Transverse colon (tissue), 4 donors: ENCODE measurements at regions not wholly inside any gene's neighbourhood (a gene's known extent, or its start where the extent isn't known, plus 50 kb on each side); places are given as distances from the start of the nearest gene placed in this dataset.

Experiments used
- DNase-seq: peaks from one replicate; pipeline ENCODE4 v3.0.0-alpha.2; 2019
- H3K27ac ChIP-seq, 4 donors: fragments of 200-600 bp; sonication (generic); 2 replicates each; pipeline ENCODE4 v1.5.1; 2016 to 2018; ENCODE audit warnings: inconsistent platforms in 4 of 4
- H3K27me3 ChIP-seq: fragments of 200-600 bp; sonication (generic); 2 replicates; pipeline ENCODE4 v1.5.1; 2017; ENCODE audit warnings: inconsistent platforms
- H3K36me3 ChIP-seq, 4 donors: fragments of 200-600 bp; sonication (generic); 2 replicates each; pipeline ENCODE4 v1.5.1; 2017 to 2019; ENCODE audit warnings: inconsistent platforms in 4 of 4
- H3K4me1 ChIP-seq, 4 donors: fragments of 200-600 bp; sonication (generic); 2 replicates each; pipeline ENCODE4 v1.5.1; 2017 to 2020; ENCODE audit warnings: inconsistent platforms in 4 of 4
- H3K4me3 ChIP-seq, 4 donors: fragments of 200-600 bp; sonication (generic); 1 replicate in 1 of 4; 2 replicates in 3 of 4; pipeline versions ENCODE4 v1.5.1 to v1.6.1; 2017 to 2019; ENCODE audit warnings: inconsistent platforms in 4 of 4
- H3K9me3 ChIP-seq, 2 donors: fragments of 200-600 bp; sonication (generic); 2 replicates each; pipeline ENCODE4 v1.5.1; 2017 to 2019; ENCODE audit warnings: inconsistent platforms in 2 of 2
- EP300 ChIP-seq: sonication (generic); formaldehyde crosslinking; IDR thresholded peaks from one replicate; pipeline ENCODE4 v1.6.1; 2017; ENCODE audit warnings: antibody characterized with exemption, low read depth
- POLR2A ChIP-seq: fragments of 450-650 bp; IDR thresholded peaks from one replicate; pipeline ENCODE4 v1.6.1; 2016; ENCODE audit warnings: antibody characterized with exemption, mild to moderate bottlenecking, moderate library complexity
- POLR2AphosphoS5 ChIP-seq, 3 donors: sonication (generic); formaldehyde crosslinking; IDR thresholded peaks; one replicate each; pipeline ENCODE4 v1.6.1; 2016; ENCODE audit warnings: antibody characterized with exemption in 3 of 3
- WGBS, 2 donors: methylation state at CpG; one replicate each; pipeline ENCODE4 v1.1.5; 2018; ENCODE audit warnings: low coverage in 1 of 2; 5-methylcytosine and 5-hydroxymethylcytosine counted together
- in situ Hi-C, 4 donors: fragments of 200-750 bp; cut with MboI; loops; one replicate each; pipeline versions ENCODE4 v1.15.0 to v1.15.1; 2017; ENCODE audit warnings: low sequenced_read_pairs in 3 of 4, low pct_ligation_motif_present in 1 of 4, low pct_unique_long_range_greater_than_20kb in 1 of 4
- intact Hi-C: fragments of 100-400 bp; cut with DNase I; formaldehyde crosslinking; loops from one replicate; pipeline ENCODE4 v1.15.1; 2023; ENCODE audit warnings: low total_unique reads
- TF ChIP-seq, protein P1 (sequence below), 5 experiments: fragments of 200-600 bp in 3 of 5; fragments of 450-650 bp in 2 of 5; sonication (generic) in 3 of 5; IDR thresholded peaks; 1 replicate in 2 of 5; 2 replicates in 3 of 5; pipeline ENCODE4 v1.5.1; 2016 to 2017; ENCODE audit warnings: antibody characterized with exemption in 5 of 5, inconsistent platforms in 3 of 5, mild to moderate bottlenecking in 2 of 5, moderate library complexity in 1 of 5

DNA sequence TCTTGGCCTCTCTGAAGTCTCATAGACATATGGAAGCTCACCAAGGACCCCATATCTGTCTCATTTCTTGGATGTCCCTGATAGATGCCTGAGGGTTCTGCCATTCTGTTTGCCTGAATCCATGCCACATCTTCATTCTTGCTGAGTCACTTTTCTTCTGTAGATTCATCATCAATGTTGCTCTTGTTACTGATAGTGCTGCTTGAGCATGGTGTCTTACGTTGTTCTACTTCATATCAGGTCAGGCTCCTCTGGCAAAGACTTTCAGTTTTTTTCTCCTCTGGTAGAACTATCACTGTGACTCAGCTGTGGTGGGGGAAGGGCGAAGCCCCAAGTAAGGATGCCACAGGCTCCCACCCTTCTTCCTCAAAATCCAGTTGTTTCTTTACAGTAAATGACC lies 885.2 kb downstream of the DCDC2C start:
- 65 to 71% methylated on average over 1 to 2 of the region's 2 CpGs for WGBS, 2 donors
- H3K36me3 ChIP-seq: no peaks in the 10 kb centered on the region

DNA sequence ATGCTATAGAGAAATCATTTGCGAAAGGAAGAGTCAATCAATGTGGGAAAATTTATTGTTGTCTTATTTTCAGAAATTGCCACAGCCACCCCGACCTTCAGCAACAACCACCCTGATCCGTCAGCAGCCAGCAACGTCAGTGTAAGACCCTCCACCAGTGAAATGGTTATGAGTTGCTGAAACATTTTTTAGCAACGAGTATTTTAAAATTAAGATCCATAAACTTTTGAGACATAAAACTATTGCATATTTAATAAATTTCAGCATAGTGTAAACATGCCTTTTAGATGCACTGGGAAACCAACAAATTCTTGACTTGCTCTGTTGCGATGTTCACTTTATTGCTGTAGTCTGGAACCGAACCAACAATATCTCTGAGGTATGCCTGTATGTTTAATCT lies 887.9 kb downstream of the DCDC2C start:
- no peaks in the 10 kb centered on the region for H3K4me1 ChIP-seq
- H3K9me3 ChIP-seq: peaks cover 0 to 3% of the 10 kb centered on the region in 2 donors
- H3K4me3 ChIP-seq: no peak overlapping the region
- 81 to 82% methylated on average over 7 of the region's 7 CpGs for WGBS, 2 donors
- H3K36me3 ChIP-seq: no peaks in the 10 kb centered on the region
- no peak for DNase-seq
- H3K27ac ChIP-seq: no peak overlapping the region
- H3K27me3 ChIP-seq: no peaks in the 10 kb centered on the region
- TF ChIP-seq, protein P1, sequence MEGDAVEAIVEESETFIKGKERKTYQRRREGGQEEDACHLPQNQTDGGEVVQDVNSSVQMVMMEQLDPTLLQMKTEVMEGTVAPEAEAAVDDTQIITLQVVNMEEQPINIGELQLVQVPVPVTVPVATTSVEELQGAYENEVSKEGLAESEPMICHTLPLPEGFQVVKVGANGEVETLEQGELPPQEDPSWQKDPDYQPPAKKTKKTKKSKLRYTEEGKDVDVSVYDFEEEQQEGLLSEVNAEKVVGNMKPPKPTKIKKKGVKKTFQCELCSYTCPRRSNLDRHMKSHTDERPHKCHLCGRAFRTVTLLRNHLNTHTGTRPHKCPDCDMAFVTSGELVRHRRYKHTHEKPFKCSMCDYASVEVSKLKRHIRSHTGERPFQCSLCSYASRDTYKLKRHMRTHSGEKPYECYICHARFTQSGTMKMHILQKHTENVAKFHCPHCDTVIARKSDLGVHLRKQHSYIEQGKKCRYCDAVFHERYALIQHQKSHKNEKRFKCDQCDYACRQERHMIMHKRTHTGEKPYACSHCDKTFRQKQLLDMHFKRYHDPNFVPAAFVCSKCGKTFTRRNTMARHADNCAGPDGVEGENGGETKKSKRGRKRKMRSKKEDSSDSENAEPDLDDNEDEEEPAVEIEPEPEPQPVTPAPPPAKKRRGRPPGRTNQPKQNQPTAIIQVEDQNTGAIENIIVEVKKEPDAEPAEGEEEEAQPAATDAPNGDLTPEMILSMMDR (IDR thresholded peaks at IDR 0.05): no peak
- no peak for TF ChIP-seq POLR2A
- no peak for TF ChIP-seq POLR2AphosphoS5 (IDR thresholded peaks at IDR 0.05)
- TF ChIP-seq EP300: no peak
- in situ Hi-C loops (no loop called here), intact Hi-C loops (no loop called here)

More for the DNA sequence above, 885.2 kb downstream of the DCDC2C start:
- Histone ChIP-seq H3K27me3 (no peaks in the 10 kb centered on the region), H3K9me3 (peaks cover 0 to 3% of the 10 kb centered on the region in 2 donors), H3K4me1 (no peaks in the 10 kb centered on the region), H3K4me3 (no peak overlapping the region), H3K27ac (no peak overlapping the region)
- in situ Hi-C loops (no loop called here), intact Hi-C loops (no loop called here)
- TF ChIP-seq, protein P1 (IDR thresholded peaks at IDR 0.05): no peak
- no peak for TF ChIP-seq EP300
- TF ChIP-seq POLR2AphosphoS5 (IDR thresholded peaks at IDR 0.05): no peak
- no peak for TF ChIP-seq POLR2A
- DNase-seq: no peak

DNA sequence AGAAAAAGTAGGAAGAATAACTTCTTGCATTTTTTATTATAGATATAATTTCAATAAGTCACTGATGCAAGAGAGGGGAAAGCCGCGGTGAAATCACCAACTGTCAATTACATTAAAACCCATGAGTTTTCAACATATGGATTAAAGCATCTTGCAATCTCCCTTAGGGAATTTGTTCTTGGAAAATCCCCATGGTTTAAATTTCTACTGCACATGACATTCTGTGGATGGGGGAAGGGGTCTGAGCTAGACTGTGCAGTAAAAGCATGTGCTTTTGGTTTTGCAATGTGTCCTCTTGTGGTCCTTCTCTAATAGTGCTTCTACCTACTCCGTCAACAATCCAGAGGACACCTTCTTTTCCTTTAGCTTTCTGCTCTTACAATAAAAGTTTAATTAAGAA lies 894.0 kb downstream of the DCDC2C start:
- no peak for TF ChIP-seq EP300
- TF ChIP-seq POLR2A: no peak
- TF ChIP-seq, protein P1 (IDR thresholded peaks at IDR 0.05): no peak
- no peak for TF ChIP-seq POLR2AphosphoS5 (IDR thresholded peaks at IDR 0.05)
- Histone ChIP-seq H3K27me3 (no peaks in the 10 kb centered on the region), H3K9me3 (no peaks in the 10 kb centered on the region), H3K36me3 (no peaks in the 10 kb centered on the region), H3K27ac (no peak overlapping the region), H3K4me1 (no peaks in the 10 kb centered on the region), H3K4me3 (no peak overlapping the region)
- in situ Hi-C loops (no loop called here), intact Hi-C loops (no loop called here)
- DNase-seq: no peak
- WGBS, 2 donors: 59 to 100% methylated on average over 2 to 3 of the region's 3 CpGs

DNA sequence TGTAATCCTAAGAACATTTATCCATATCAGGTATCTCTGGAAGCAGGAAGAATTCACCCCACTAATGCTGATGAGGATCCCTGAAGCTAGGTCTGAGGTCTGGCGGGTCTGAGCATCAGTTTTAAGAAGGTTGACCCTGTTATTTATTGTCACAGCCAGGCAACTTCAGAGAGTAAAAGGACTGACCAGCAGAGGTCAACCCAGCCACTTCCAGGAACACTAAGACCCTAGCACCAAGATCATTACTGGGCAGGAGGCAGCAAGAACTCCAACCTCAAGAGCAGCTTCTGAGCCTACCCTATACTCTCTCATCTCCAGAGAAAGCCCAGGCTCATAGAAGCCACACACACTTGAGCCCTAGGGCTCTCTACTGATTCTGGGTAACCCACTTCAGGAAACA lies 901.4 kb downstream of the DCDC2C start:
- in situ Hi-C loops: no loop called here
- TF ChIP-seq POLR2A (no peak), EP300 (no peak), POLR2AphosphoS5 (IDR thresholded peaks at IDR 0.05) (no peak)
- TF ChIP-seq, protein P1 (IDR thresholded peaks at IDR 0.05): no peak

More for the DNA sequence above, 901.4 kb downstream of the DCDC2C start:
- Histone ChIP-seq H3K27me3 (no peaks in the 10 kb centered on the region), H3K27ac (no peak overlapping the region), H3K4me3 (no peak overlapping the region), H3K9me3 (peaks cover 0 to 3% of the 10 kb centered on the region in 2 donors), H3K36me3 (no peaks in the 10 kb centered on the region), H3K4me1 (no peaks in the 10 kb centered on the region)
- DNase-seq: no peak
- 71 to 80% methylated on average over 1 of the region's 1 CpG for WGBS, 2 donors
- intact Hi-C loops: no loop called here
